ENCODE measurements at regions not wholly inside any gene's neighbourhood (a gene's known extent, or its start where the extent isn't known, plus 50 kb on each side); places are given as distances from the start of the nearest gene placed in this dataset.
"Not testable (repeated sequence)": the region's sequence is repeated elsewhere in the genome, so short reads cannot be mapped to it uniquely, and the experiment has no call there.

DNA sequence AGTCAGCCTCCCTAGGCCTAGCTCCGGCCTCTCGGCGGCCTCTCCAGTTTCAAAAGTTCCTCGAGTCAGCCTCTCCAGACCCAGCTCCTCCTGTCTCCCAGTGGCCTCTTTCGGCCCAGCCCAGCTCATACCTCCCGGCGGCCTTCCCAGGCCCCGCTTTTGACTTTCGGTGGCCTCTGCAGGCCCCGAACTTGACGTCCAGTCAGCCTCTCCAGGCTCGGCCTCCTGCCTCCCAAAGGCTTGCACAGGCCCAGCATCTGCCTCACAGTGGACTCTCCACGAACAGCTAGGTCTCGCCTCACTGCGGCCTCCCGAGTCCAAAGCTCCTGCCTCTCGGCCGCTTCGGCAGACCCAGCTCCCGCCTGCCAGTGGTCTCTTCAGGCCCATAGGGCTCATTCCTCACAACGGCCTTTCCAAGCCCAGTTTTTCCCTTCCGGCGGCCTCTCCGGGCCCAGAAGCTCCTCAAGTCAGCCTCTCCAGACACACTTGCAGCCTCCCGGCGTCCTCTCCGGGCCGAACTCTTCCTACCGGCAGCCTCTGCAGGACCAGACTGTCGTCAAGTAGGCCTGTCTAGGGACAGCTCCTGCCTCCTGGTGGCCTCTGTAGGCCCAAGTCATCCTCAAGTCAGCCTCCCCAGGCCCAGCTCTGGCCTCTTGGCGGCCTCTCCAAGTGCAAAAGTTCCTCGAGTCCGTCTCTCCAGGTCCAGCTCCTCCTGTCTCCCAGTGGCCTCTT is 249.9 kb upstream of the ZNF722 start:
- H3K27me3 Mint-ChIP-seq; ATAC-seq (ENCODE audit: low read depth); H3K4me1 Mint-ChIP-seq; H3K36me3 Mint-ChIP-seq; H3K9me3 Mint-ChIP-seq; H3K4me3 Mint-ChIP-seq; POLR2A ChIA-PET; H3K27ac Mint-ChIP-seq; DNase-seq: not testable (repeated sequence)

- ATAC-seq (ENCODE audit: low read depth); H3K4me1 Mint-ChIP-seq: not testable (repeated sequence)
These were observed 246.2 kb upstream of the ZNF722 start for GRCh38 chr7:63752446-63752845.

GRCh38 chr7:63753160-63753559 is 245.5 kb upstream of the ZNF722 start:
- H3K27ac Mint-ChIP-seq; H3K36me3 Mint-ChIP-seq; DNase-seq; H3K4me1 Mint-ChIP-seq; H3K4me3 Mint-ChIP-seq; H3K9me3 Mint-ChIP-seq; ATAC-seq (ENCODE audit: low read depth); H3K27me3 Mint-ChIP-seq; POLR2A ChIA-PET: not testable (repeated sequence)

More at GRCh38 chr7:63752446-63752845, 246.2 kb upstream of the ZNF722 start:
- DNase-seq, H3K9me3 Mint-ChIP-seq, H3K27me3 Mint-ChIP-seq, POLR2A ChIA-PET, H3K36me3 Mint-ChIP-seq, H3K4me3 Mint-ChIP-seq, H3K27ac Mint-ChIP-seq: not testable (repeated sequence)

DNA sequence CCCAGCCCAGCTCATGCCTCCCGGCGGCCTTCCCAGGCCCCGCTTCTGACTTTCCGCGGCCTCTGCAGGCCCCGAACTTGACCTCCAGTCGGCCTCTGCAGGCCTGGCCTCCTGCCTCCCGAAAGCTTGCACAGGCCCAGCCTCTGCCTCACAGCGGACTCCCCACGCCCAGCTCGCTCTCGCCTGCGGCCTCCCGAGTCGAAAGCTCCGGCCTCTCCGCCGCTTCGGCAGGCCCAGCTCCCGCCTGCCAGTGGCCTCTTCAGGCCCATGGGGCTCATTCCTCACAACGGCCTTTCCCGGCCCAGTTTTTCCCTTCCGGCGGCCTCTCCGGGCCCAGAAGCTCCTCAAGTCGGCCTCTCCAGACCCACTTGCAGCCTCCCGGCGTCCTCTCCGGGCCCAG is 238.4 kb upstream of the ZNF722 start:
- H3K4me1 Mint-ChIP-seq; ATAC-seq (ENCODE audit: low read depth); H3K27ac Mint-ChIP-seq; H3K36me3 Mint-ChIP-seq; H3K27me3 Mint-ChIP-seq; H3K9me3 Mint-ChIP-seq; H3K4me3 Mint-ChIP-seq; POLR2A ChIA-PET; DNase-seq: not testable (repeated sequence)

DNA sequence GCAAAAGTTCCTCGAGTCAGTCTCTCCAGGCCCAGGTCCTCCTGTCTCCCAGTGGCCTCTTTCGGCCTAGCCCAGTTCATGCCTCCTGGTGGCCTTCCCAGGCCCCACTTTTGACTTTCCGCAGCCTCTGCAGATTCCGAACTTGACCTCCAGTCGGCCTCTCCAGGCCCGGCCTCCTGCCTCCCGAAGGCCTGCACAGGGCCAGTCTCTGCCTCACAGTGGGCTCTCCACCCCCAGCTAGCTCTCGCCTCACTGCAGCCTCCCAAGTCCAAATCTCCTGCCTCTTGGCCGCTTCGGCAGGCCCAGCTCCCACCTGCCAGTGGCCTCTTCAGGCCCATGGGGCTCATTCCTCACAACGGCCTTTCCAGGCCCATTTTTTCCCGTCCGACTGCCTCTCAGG is 233.1 kb upstream of the ZNF722 start:
- ATAC-seq (ENCODE audit: low read depth); H3K27me3 Mint-ChIP-seq; H3K9me3 Mint-ChIP-seq; POLR2A ChIA-PET; H3K36me3 Mint-ChIP-seq; DNase-seq; H3K27ac Mint-ChIP-seq; H3K4me1 Mint-ChIP-seq; H3K4me3 Mint-ChIP-seq: not testable (repeated sequence)

DNA sequence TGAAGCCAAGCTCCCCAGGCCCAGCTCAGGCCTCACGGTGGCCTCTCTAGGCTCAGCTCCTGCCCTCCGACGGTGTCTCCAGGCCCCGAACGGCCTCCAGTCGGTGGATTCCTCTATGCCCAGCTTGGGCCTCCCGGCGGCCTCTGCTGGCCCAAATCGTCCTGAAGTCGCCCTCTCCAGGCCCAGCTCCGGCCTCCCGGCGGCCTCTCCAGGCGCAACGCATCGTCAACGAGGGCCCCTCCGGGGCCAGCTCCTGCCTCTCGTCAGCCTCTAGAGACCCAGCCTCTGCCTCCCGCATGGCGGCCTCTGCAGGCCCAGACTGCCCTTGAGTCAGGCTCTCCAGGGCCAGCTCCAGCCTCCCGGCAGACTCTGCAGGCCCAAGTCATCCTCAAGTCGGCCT is 232.5 kb upstream of the ZNF722 start:
- DNase-seq; POLR2A ChIA-PET; H3K36me3 Mint-ChIP-seq; H3K4me3 Mint-ChIP-seq; ATAC-seq (ENCODE audit: low read depth); H3K27ac Mint-ChIP-seq; H3K27me3 Mint-ChIP-seq; H3K9me3 Mint-ChIP-seq; H3K4me1 Mint-ChIP-seq: not testable (repeated sequence)

DNA sequence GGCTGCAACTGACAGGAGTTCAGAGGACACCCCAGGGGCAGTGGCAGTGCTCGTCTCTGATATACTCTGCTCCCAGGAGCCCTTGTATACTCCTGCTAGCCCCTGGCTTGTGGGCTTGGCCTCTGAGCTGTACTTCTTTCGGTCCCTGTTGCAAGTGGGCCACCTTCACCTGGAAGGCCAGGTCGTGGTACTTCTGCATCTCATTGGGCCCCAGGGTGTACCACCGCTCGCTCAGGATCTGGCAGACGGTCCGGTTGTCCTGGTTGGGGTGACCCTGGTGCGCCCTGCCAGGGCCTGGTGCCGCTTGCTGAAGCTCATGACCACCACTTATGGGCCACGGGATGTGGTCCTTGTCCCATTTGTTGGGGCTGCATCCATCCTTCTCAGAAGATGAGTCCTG is 228.5 kb upstream of the ZNF722 start:
- POLR2A ChIA-PET; H3K36me3 Mint-ChIP-seq; ATAC-seq (ENCODE audit: low read depth); H3K27me3 Mint-ChIP-seq; H3K9me3 Mint-ChIP-seq; H3K27ac Mint-ChIP-seq; H3K4me3 Mint-ChIP-seq; DNase-seq; H3K4me1 Mint-ChIP-seq: not testable (repeated sequence)

DNA sequence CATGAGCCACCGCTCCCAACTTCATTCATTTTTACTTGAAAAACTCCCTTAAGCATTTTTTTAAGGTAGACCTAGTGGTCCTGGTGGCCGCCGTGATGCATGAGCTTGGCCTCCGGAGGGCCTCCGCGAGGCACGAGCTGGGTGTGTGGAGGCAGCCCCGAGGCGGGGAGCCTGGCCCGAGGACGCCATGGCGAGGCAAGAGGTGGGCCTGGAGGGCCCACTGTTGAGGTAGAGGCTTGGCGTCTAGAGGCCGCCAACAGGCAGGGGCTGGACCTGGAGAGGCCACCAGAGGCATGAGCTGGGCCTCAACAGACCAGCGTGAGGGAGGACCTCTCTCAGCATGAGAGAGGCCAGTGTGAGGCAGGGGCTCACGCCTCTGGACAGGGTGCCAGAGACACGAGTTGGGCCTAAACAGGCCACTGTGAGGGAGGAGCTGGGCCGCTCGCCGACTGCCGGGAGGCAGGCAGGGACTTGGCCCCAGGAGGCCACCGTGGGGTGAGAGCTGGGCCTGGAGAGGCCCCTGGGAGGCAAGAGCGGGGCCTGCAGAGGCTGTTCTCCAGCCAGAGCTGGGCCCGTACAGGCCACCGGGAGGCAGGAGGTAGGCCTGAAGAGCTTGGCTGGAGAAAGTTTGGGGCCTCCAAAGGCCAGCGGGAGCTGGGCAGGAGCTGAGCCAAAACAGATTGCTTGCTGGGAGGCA is 227.1 kb upstream of the ZNF722 start:
- ATAC-seq (ENCODE audit: low read depth); POLR2A ChIA-PET; H3K4me1 Mint-ChIP-seq: not testable (repeated sequence)

DNA sequence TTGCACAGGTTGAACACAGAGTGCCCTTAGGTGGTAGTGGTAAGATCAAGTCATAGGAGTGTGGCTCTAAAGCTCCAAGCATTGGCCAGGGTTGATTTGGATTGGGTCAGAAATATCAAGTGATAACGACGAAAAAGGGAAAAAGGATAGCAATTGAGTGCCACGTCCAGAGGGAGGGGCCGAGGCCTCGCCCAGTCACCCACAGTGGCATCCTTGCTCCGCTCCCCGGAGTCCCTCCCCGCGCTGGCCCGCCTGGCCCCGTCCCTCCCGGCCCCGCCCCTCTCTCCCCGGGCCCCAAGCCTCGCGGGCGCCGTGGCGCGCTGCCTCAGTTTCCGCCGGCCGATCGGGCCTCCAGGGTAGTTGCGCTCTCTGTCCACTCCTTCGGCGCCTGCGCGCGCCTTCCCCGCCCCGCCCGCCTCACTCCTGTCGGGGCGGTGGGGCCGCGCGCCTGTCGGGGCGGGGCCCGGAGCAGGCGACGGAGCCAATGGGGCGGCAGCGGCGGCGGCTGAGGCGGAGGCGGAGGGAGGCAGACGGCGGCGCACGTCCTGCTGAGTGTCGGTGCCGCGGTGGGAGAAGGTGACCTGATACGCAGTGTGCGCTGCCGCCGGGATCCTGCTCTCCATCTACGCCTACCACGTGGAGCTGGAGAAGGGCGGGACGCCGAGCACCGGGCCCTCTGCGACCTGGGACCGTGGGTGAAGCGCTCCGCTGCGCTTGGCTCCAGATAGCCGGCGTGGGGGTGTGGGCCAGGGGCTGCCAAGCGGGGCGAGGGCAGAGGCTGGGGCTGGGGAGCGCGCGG is 209.1 kb upstream of the ZNF722 start:
- Mint-ChIP-seq H3K27me3 (no peaks in the 10 kb centered on the region), H3K9me3 (peaks cover 2% of the 10 kb centered on the region), H3K27ac (no peak overlapping the region), H3K4me3 (no peak overlapping the region), H3K36me3 (no peaks in the 10 kb centered on the region), H3K4me1 (no peaks in the 10 kb centered on the region)
- POLR2A ChIA-PET = no interaction called here
- ATAC-seq (ENCODE audit: low read depth) = peak; percentile 70
- DNase-seq = peak; percentile 35

More for the DNA sequence above, 227.1 kb upstream of the ZNF722 start:
- not testable (repeated sequence) for H3K27me3 Mint-ChIP-seq, H3K4me3 Mint-ChIP-seq, DNase-seq, H3K36me3 Mint-ChIP-seq, H3K27ac Mint-ChIP-seq, H3K9me3 Mint-ChIP-seq

- POLR2A ChIA-PET; H3K27ac Mint-ChIP-seq; ATAC-seq (ENCODE audit: low read depth); H3K9me3 Mint-ChIP-seq; H3K4me3 Mint-ChIP-seq; H3K27me3 Mint-ChIP-seq; H3K36me3 Mint-ChIP-seq; H3K4me1 Mint-ChIP-seq; DNase-seq: not testable (repeated sequence)
These were observed 208.4 kb upstream of the ZNF722 start for GRCh38 chr7:63790177-63790763.
